ENCODE measurements at regions not wholly inside any gene's neighbourhood (a gene's known extent, or its start where the extent isn't known, plus 50 kb on each side); places are given as distances from the start of the nearest gene placed in this dataset.

DNA sequence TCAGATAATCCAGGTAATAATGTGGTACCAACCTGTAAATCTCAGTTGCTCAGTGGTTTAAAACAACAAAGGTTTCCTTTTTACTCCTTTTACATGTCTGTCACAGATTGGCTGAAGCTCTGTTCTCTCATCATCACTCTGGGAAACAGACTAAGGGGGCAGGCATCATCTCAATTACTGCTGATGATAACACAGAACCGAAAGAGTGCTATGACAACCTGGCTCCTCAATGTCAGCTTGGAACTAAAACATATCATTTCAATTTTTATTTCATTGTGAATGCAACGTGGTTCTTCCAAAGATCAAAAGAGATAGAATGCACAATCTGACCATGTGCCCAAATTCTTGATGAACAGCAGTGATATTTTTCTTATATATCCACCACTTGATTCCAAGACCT lies 1315.0 kb upstream of the CDH2 start:
- TF ChIP-seq, protein P1, sequence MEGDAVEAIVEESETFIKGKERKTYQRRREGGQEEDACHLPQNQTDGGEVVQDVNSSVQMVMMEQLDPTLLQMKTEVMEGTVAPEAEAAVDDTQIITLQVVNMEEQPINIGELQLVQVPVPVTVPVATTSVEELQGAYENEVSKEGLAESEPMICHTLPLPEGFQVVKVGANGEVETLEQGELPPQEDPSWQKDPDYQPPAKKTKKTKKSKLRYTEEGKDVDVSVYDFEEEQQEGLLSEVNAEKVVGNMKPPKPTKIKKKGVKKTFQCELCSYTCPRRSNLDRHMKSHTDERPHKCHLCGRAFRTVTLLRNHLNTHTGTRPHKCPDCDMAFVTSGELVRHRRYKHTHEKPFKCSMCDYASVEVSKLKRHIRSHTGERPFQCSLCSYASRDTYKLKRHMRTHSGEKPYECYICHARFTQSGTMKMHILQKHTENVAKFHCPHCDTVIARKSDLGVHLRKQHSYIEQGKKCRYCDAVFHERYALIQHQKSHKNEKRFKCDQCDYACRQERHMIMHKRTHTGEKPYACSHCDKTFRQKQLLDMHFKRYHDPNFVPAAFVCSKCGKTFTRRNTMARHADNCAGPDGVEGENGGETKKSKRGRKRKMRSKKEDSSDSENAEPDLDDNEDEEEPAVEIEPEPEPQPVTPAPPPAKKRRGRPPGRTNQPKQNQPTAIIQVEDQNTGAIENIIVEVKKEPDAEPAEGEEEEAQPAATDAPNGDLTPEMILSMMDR (IDR thresholded peaks at IDR 0.05), result no peak
- TF ChIP-seq POLR2A (IDR thresholded peaks at IDR 0.05), result no peak
